A549 (cell line): ENCODE measurements at regions not wholly inside any gene's neighbourhood (a gene's known extent, or its start where the extent isn't known, plus 50 kb on each side); places are given as distances from the start of the nearest gene placed in this dataset.

Experiments used
- CTCF ChIP-seq: fragments of >200 bp; sonication (Bioruptor Twin); formaldehyde crosslinking; IDR thresholded peaks from 3 replicates; pipeline ENCODE4 v1.5.1; 2016
- POLR2A ChIP-seq: IDR thresholded peaks from 2 replicates; pipeline ENCODE4 v1.6.1; 2012; ENCODE audit warnings: mild to moderate bottlenecking, low read length
- SREBF2 ChIP-seq: fragments of 450-650 bp; IDR thresholded peaks from 2 replicates; pipeline ENCODE4 v1.6.1; 2014; ENCODE audit warnings: mild to moderate bottlenecking, moderate library complexity
- ZFP36 ChIP-seq: fragments of 450-650 bp; IDR thresholded peaks from 2 replicates; pipeline ENCODE4 v1.6.1; 2014; ENCODE audit warnings: borderline replicate concordance; ENCODE audit not compliant: partially characterized antibody

- TF ChIP-seq POLR2A: no peak
- TF ChIP-seq ZFP36: no peak
- TF ChIP-seq CTCF: no peak
- no peak for TF ChIP-seq SREBF2
Observed at GRCh38 chr5:34519489-34520220, 136.5 kb upstream of the RAI14 start.
